ENCODE measurements at regions not wholly inside any gene's neighbourhood (a gene's known extent, or its start where the extent isn't known, plus 50 kb on each side); places are given as distances from the start of the nearest gene placed in this dataset.

GRCh38 chr1:70571191-70571590 is 160.1 kb downstream of the CTH start:
- Histone ChIP-seq H3K27ac (ENCODE audit: low read length) (no peak overlapping the region), H3K27me3 (ENCODE audit: low read depth, low read length) (no peaks in the 10 kb centered on the region), H3K4me3 (ENCODE audit: low read length) (no peak overlapping the region), H3K79me2 (ENCODE audit: low read length) (no peaks in the 10 kb centered on the region), H2AFZ (ENCODE audit: low read depth, low read length) (no peak overlapping the region), H4K20me1 (ENCODE audit: insufficient read depth, low read length) (no peaks in the 10 kb centered on the region), H3K36me3 (replicated peaks; ENCODE audit: low read depth, low read length) (no peaks in the 10 kb centered on the region), H3K9me3 (ENCODE audit: insufficient read depth, low read length) (no peaks in the 10 kb centered on the region), H3K9ac (ENCODE audit: low read length) (no peak overlapping the region), H3K4me1 (ENCODE audit: low read length) (no peaks in the 10 kb centered on the region), H3K4me2 (ENCODE audit: low read length) (no peak overlapping the region)
- no peak for TF ChIP-seq EZH2phosphoT487 (IDR thresholded peaks at IDR 0.05; ENCODE audit: low read depth)
- TF ChIP-seq, protein P1, sequence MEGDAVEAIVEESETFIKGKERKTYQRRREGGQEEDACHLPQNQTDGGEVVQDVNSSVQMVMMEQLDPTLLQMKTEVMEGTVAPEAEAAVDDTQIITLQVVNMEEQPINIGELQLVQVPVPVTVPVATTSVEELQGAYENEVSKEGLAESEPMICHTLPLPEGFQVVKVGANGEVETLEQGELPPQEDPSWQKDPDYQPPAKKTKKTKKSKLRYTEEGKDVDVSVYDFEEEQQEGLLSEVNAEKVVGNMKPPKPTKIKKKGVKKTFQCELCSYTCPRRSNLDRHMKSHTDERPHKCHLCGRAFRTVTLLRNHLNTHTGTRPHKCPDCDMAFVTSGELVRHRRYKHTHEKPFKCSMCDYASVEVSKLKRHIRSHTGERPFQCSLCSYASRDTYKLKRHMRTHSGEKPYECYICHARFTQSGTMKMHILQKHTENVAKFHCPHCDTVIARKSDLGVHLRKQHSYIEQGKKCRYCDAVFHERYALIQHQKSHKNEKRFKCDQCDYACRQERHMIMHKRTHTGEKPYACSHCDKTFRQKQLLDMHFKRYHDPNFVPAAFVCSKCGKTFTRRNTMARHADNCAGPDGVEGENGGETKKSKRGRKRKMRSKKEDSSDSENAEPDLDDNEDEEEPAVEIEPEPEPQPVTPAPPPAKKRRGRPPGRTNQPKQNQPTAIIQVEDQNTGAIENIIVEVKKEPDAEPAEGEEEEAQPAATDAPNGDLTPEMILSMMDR (IDR thresholded peaks at IDR 0.05; ENCODE audit: low read depth, low read length): no peak

GRCh38 chr1:70573317-70573843 is 162.3 kb downstream of the CTH start:
- H2AFZ ChIP-seq (ENCODE audit: low read depth, low read length): no peak overlapping the region
- H3K9ac ChIP-seq (ENCODE audit: low read length): no peak overlapping the region
- no peaks in the 10 kb centered on the region for H3K4me1 ChIP-seq (ENCODE audit: low read length)
- no peaks in the 10 kb centered on the region for H4K20me1 ChIP-seq (ENCODE audit: insufficient read depth, low read length)
- no peak for TF ChIP-seq EZH2phosphoT487 (IDR thresholded peaks at IDR 0.05; ENCODE audit: low read depth)
- TF ChIP-seq, protein P1 (IDR thresholded peaks at IDR 0.05; ENCODE audit: low read depth, low read length): no peak
- no peak overlapping the region for H3K4me3 ChIP-seq (ENCODE audit: low read length)
- no peaks in the 10 kb centered on the region for H3K27me3 ChIP-seq (ENCODE audit: low read depth, low read length)
- no peaks in the 10 kb centered on the region for H3K79me2 ChIP-seq (ENCODE audit: low read length)
- H3K9me3 ChIP-seq (ENCODE audit: insufficient read depth, low read length): no peaks in the 10 kb centered on the region
- H3K36me3 ChIP-seq (replicated peaks; ENCODE audit: low read depth, low read length): no peaks in the 10 kb centered on the region
- no peak overlapping the region for H3K27ac ChIP-seq (ENCODE audit: low read length)
- H3K4me2 ChIP-seq (ENCODE audit: low read length): no peak overlapping the region

GRCh38 chr1:70581661-70582060 is 170.6 kb downstream of the CTH start:
- no peak overlapping the region for H2AFZ ChIP-seq (ENCODE audit: low read depth, low read length)
- H3K79me2 ChIP-seq (ENCODE audit: low read length): no peaks in the 10 kb centered on the region
- no peaks in the 10 kb centered on the region for H3K36me3 ChIP-seq (replicated peaks; ENCODE audit: low read depth, low read length)
- H3K4me2 ChIP-seq (ENCODE audit: low read length): no peak overlapping the region
- H3K4me1 ChIP-seq (ENCODE audit: low read length): no peaks in the 10 kb centered on the region
- no peaks in the 10 kb centered on the region for H3K9me3 ChIP-seq (ENCODE audit: insufficient read depth, low read length)
- H3K27ac ChIP-seq (ENCODE audit: low read length): no peak overlapping the region
- H4K20me1 ChIP-seq (ENCODE audit: insufficient read depth, low read length): no peaks in the 10 kb centered on the region
- no peaks in the 10 kb centered on the region for H3K27me3 ChIP-seq (ENCODE audit: low read depth, low read length)
- no peak overlapping the region for H3K9ac ChIP-seq (ENCODE audit: low read length)
- no peak overlapping the region for H3K4me3 ChIP-seq (ENCODE audit: low read length)
- TF ChIP-seq, protein P1 (IDR thresholded peaks at IDR 0.05; ENCODE audit: low read depth, low read length): no peak
- TF ChIP-seq EZH2phosphoT487 (IDR thresholded peaks at IDR 0.05; ENCODE audit: low read depth): no peak

- H3K4me3 ChIP-seq (ENCODE audit: low read length): no peak overlapping the region
- H4K20me1 ChIP-seq (ENCODE audit: insufficient read depth, low read length): no peaks in the 10 kb centered on the region
- no peaks in the 10 kb centered on the region for H3K4me1 ChIP-seq (ENCODE audit: low read length)
- no peaks in the 10 kb centered on the region for H3K9me3 ChIP-seq (ENCODE audit: insufficient read depth, low read length)
- H3K79me2 ChIP-seq (ENCODE audit: low read length): no peaks in the 10 kb centered on the region
- TF ChIP-seq, protein P1 (IDR thresholded peaks at IDR 0.05; ENCODE audit: low read depth, low read length): no peak
- TF ChIP-seq EZH2phosphoT487 (IDR thresholded peaks at IDR 0.05; ENCODE audit: low read depth): no peak
- H3K9ac ChIP-seq (ENCODE audit: low read length): no peak overlapping the region
- H3K27ac ChIP-seq (ENCODE audit: low read length): no peak overlapping the region
- H3K36me3 ChIP-seq (replicated peaks; ENCODE audit: low read depth, low read length): no peaks in the 10 kb centered on the region
- no peak overlapping the region for H3K4me2 ChIP-seq (ENCODE audit: low read length)
- no peak overlapping the region for H2AFZ ChIP-seq (ENCODE audit: low read depth, low read length)
- no peaks in the 10 kb centered on the region for H3K27me3 ChIP-seq (ENCODE audit: low read depth, low read length)
These were observed 172.5 kb downstream of the CTH start for GRCh38 chr1:70583522-70583921.
